Activated B cell treated with CpG ODN at 0.5 μM for 24 hours (primary cell): ENCODE measurements at regions not wholly inside any gene's neighbourhood (a gene's known extent, or its start where the extent isn't known, plus 50 kb on each side); places are given as distances from the start of the nearest gene placed in this dataset.

Source experiments
- ATAC-seq: fragments of 200-7000 bp; cut with Tn5 transposase; one replicate; pipeline ENCODE4 v1.10.0; 2021; ENCODE audit warnings: low read depth, mild to moderate bottlenecking, moderate library complexity
- CTCF ChIA-PET: fragments of 350-600 bp; sonication (Branson Sonifier 250); formaldehyde crosslinking; loops from one replicate; lab custom pipeline; 2021; ENCODE audit warnings: antibody characterized with exemption; lab: Charles Lee
- POLR2A ChIA-PET: fragments of 350-600 bp; sonication (Branson Sonifier 250); formaldehyde crosslinking; loops from one replicate; lab custom pipeline; 2021; ENCODE audit warnings: antibody characterized with exemption; lab: Charles Lee
- DNase-seq: peaks from one replicate; pipeline ENCODE4 v3.0.0; 2022
- H3K27ac Mint-ChIP-seq: one replicate; pipeline ENCODE4 v1.8.0; 2020; ENCODE audit warnings: mixed read lengths
- H3K27me3 Mint-ChIP-seq: one replicate; pipeline ENCODE4 v1.8.0; 2021; ENCODE audit warnings: mixed read lengths
- H3K36me3 Mint-ChIP-seq: one replicate; pipeline ENCODE4 v1.8.0; 2021; ENCODE audit warnings: low read depth, mixed read lengths
- H3K4me1 Mint-ChIP-seq: one replicate; pipeline ENCODE4 v1.8.0; 2021; ENCODE audit warnings: mixed read lengths
- H3K4me3 Mint-ChIP-seq: one replicate; pipeline ENCODE4 v1.8.0; 2020; ENCODE audit warnings: mild to moderate bottlenecking, mixed read lengths
- H3K9me3 Mint-ChIP-seq: one replicate; pipeline ENCODE4 v1.8.0; 2020; ENCODE audit warnings: mixed read lengths
- intact Hi-C: fragments of 100-400 bp; cut with micrococcal nuclease; formaldehyde crosslinking; loops from one replicate; pipeline ENCODE4 v1.15.1; 2024
- TF ChIP-seq, protein P1 (sequence below): fragments of 200-600 bp; IDR thresholded peaks from one replicate; pipeline ENCODE4 v1.8.0; 2022; ENCODE audit warnings: antibody characterized with exemption, mild to moderate bottlenecking

DNA sequence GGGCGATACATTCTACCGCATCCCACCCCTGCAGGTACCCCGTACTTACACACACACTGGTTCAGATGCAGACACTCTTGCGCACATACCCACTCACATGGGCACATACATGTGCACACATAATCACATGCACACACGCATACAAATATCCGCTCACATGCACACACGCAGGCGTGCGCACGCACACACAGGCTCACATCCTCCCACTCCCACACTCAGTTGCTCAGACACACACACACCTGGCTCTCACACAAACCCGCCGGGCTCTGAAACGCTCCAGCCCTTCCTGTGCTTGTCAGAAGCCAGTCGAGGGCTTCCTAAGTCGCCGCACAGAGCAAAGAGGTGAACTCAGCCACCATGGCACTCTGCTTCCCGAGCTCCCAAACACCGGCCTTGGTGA is 164.5 kb downstream of the CRYBB2 start:
- Mint-ChIP-seq H3K9me3 (no peaks in the 10 kb centered on the region), H3K27ac (no peak overlapping the region), H3K27me3 (no peaks in the 10 kb centered on the region), H3K4me1 (peaks cover 32% of the 10 kb centered on the region), H3K36me3 (peaks cover 23% of the 10 kb centered on the region), H3K4me3 (no peak overlapping the region)
- DNase-seq = no peak
- TF ChIP-seq, protein P1, sequence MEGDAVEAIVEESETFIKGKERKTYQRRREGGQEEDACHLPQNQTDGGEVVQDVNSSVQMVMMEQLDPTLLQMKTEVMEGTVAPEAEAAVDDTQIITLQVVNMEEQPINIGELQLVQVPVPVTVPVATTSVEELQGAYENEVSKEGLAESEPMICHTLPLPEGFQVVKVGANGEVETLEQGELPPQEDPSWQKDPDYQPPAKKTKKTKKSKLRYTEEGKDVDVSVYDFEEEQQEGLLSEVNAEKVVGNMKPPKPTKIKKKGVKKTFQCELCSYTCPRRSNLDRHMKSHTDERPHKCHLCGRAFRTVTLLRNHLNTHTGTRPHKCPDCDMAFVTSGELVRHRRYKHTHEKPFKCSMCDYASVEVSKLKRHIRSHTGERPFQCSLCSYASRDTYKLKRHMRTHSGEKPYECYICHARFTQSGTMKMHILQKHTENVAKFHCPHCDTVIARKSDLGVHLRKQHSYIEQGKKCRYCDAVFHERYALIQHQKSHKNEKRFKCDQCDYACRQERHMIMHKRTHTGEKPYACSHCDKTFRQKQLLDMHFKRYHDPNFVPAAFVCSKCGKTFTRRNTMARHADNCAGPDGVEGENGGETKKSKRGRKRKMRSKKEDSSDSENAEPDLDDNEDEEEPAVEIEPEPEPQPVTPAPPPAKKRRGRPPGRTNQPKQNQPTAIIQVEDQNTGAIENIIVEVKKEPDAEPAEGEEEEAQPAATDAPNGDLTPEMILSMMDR = no peak
- ATAC-seq = no peak
- intact Hi-C loops = no loop called here
- CTCF ChIA-PET = no interaction called here
- POLR2A ChIA-PET = no interaction called here

DNA sequence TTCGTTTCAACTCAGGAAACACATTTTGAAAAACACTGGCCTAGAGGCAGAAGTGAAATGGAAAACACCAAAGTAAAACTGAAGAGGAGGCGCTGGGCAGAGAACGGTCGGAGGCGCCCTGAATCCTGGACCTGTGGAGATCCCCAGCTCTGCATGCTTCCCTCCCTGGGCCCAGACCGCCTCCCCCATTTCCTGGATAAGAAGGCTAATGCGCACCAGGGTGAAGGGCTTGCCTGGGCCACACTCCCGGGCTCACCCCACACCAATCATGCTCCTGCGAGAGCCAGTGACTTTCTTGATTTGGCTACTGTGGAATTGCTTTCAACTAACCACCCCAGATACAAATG is 167.1 kb downstream of the CRYBB2 start:
- H3K9me3 Mint-ChIP-seq = no peaks in the 10 kb centered on the region
- no peak for ATAC-seq
- peaks cover 52% of the 10 kb centered on the region for H3K4me1 Mint-ChIP-seq
- no peak for DNase-seq
- no peaks in the 10 kb centered on the region for H3K27me3 Mint-ChIP-seq
- no peak overlapping the region for H3K27ac Mint-ChIP-seq
- POLR2A ChIA-PET = no interaction called here
- H3K4me3 Mint-ChIP-seq = no peak overlapping the region
- TF ChIP-seq, protein P1 = no peak
- CTCF ChIA-PET = no interaction called here
- no peaks in the 10 kb centered on the region for H3K36me3 Mint-ChIP-seq
- intact Hi-C loops = no loop called here

DNA sequence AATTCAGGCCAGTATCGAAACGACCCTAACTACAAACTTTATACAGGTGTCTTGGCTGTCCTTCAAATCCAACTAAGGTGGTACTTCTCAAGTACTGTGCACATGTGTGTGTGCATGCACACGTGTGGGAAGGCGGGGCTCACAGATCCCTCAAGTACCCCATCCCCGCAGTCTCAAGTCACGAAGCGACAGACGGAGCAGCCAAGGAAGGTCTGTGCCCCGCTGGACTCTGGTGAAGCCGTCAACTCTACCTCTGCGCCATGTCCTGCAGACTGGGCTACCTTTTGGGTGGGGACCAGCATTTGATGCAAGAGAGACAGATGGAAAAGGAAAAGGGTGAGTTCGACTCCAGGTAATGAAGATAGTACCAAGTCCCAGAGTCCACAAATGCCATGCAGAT is 169.0 kb downstream of the CRYBB2 start:
- ATAC-seq (no peak), DNase-seq (no peak)
- Mint-ChIP-seq H3K9me3 (no peaks in the 10 kb centered on the region), H3K4me3 (no peak overlapping the region), H3K36me3 (no peaks in the 10 kb centered on the region), H3K4me1 (peaks cover 54% of the 10 kb centered on the region), H3K27ac (no peak overlapping the region), H3K27me3 (no peaks in the 10 kb centered on the region)
- TF ChIP-seq, protein P1 = no peak
- CTCF ChIA-PET = interaction anchor here (0.6 kb wide), 1 partner anchor 56 kb away, joined by 4 read pairs; no protein-coding TSS in a partner anchor
- intact Hi-C loops = no loop called here
- POLR2A ChIA-PET = no interaction called here

DNA sequence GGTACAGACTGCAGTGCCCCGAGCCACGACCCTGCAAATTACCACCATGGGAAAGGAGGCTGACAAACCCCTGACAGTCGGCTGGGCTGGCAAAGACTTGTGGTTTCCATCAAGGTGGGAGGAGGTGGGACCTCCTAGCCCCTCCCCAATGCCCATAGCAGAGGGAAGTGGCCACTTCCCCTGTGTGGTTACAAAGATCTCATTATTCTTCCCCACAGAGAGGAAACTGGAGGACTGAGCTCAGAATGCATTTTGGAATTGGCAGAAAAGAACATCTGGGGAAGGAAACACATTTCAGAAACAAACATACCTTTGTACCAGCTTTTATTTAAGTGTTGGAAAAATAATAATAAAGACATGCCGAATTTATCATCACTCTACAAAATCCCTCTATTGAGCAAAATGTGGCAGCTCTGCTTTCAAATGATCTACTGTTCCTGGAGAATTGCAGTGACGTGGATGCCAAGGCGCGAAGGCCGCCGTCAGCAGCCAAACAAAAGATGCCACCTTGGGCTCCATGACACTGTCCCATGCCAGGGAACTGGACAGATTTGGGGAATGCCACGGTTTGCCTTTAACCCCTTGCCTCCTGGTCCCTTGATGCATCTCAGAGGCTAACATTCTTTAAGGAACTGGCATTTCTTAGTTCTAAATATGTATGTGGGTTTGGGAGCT is 169.6 kb downstream of the CRYBB2 start:
- no peaks in the 10 kb centered on the region for H3K36me3 Mint-ChIP-seq
- no peak for DNase-seq
- ATAC-seq = peak; percentile 66
- peaks cover 57% of the 10 kb centered on the region for H3K4me1 Mint-ChIP-seq
- intact Hi-C loops = no loop called here
- H3K4me3 Mint-ChIP-seq = no peak overlapping the region
- H3K27ac Mint-ChIP-seq = no peak overlapping the region
- TF ChIP-seq, protein P1 = no peak
- POLR2A ChIA-PET = no interaction called here
- H3K27me3 Mint-ChIP-seq = no peaks in the 10 kb centered on the region
- no peaks in the 10 kb centered on the region for H3K9me3 Mint-ChIP-seq
- CTCF ChIA-PET = interaction anchor here (0.6 kb wide), 1 partner anchor 57 kb away, joined by 4 read pairs; no protein-coding TSS in a partner anchor

DNA sequence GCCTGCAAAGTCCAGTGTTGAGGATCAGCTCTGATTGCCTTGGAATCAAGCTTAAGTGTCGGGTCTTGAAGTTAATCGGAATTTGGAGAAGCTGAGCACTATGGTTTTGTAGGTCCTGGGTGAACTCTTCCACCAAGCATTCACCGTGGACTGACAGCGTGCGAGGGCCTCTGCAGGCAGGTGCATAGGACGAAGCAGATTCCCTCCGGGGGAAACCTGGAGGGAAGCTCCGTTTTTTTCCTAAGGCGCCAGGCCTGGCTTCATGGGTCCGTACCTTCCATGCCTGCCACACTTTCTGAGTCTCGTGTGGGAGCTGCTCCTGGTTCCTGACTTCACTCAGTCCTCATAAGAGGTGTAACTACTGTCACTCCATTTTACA is 170.1 kb downstream of the CRYBB2 start:
- Mint-ChIP-seq H3K27ac (no peak overlapping the region), H3K9me3 (no peaks in the 10 kb centered on the region), H3K27me3 (no peaks in the 10 kb centered on the region), H3K4me3 (no peak overlapping the region), H3K4me1 (peaks cover 57% of the 10 kb centered on the region), H3K36me3 (no peaks in the 10 kb centered on the region)
- ATAC-seq (no peak), DNase-seq (no peak)
- TF ChIP-seq, protein P1 = no peak
- ChIA-PET CTCF (no interaction called here), POLR2A (no interaction called here)
- intact Hi-C loops = no loop called here
